PC-9 (cell line): ENCODE measurements at regions not wholly inside any gene's neighbourhood (a gene's known extent, or its start where the extent isn't known, plus 50 kb on each side); places are given as distances from the start of the nearest gene placed in this dataset.
"Not testable (repeated sequence)": the region's sequence is repeated elsewhere in the genome, so short reads cannot be mapped to it uniquely, and the experiment has no call there.

ENCODE experiments used
- BruUV-seq: library from RNA; stranded (reverse); fragments of 400-500 nt; replicated peaks from 2 replicates; lab custom pipeline; 2021; lab: Mats Ljungman, UMichigan
- CTCF ChIA-PET: fragments of 300-600 bp; sonication (Branson Sonifier 250); formaldehyde crosslinking; loops from one replicate; lab custom pipeline; 2022; ENCODE audit warnings: antibody characterized with exemption; lab: Charles Lee
- POLR2A ChIA-PET: fragments of 300-600 bp; sonication (Branson Sonifier 250); formaldehyde crosslinking; loops from one replicate; lab custom pipeline; 2022; ENCODE audit warnings: antibody characterized with exemption; ENCODE audit not compliant: unreplicated experiment; lab: Charles Lee
- DNase-seq, 2 experiments: peaks; one replicate each; pipeline versions ENCODE4 v3.0.0 to v3.0.0-alpha.2; 2015 to 2022; ENCODE audit warnings: mixed read lengths in 1 of 2
- H2AFZ ChIP-seq: fragments of 200-600 bp; sonication (generic); 2 replicates; pipeline ENCODE4 v1.8.1; 2017; ENCODE audit warnings: antibody characterized with exemption
- H3F3A ChIP-seq: fragments of 200-600 bp; sonication (generic); 2 replicates; pipeline ENCODE4 v1.8.1; 2017; ENCODE audit warnings: antibody characterized with exemption, mild to moderate bottlenecking, low read depth; ENCODE audit not compliant: insufficient read depth
- H3K27ac ChIP-seq: fragments of 200-600 bp; sonication (generic); 2 replicates; pipeline ENCODE4 v1.6.1; 2016; ENCODE audit warnings: mixed run types
- H3K27me3 ChIP-seq: fragments of 200-600 bp; sonication (generic); 2 replicates; pipeline ENCODE4 v1.6.1; 2016; ENCODE audit warnings: low read depth, mixed run types; ENCODE audit not compliant: insufficient read depth
- H3K36me3 ChIP-seq: fragments of 200-600 bp; sonication (generic); 2 replicates; pipeline ENCODE4 v1.6.1; 2016; ENCODE audit warnings: low read depth, mixed run types
- H3K4me1 ChIP-seq: fragments of 200-600 bp; sonication (generic); replicated peaks from 2 replicates; pipeline ENCODE4 v1.6.1; 2016; ENCODE audit warnings: mixed run types; ENCODE audit not compliant: insufficient read depth
- H3K4me2 ChIP-seq: fragments of 200-600 bp; sonication (generic); 2 replicates; pipeline ENCODE4 v1.6.1; 2017; ENCODE audit warnings: mixed run types
- H3K4me3 ChIP-seq: fragments of 200-600 bp; sonication (generic); 2 replicates; pipeline ENCODE4 v1.6.1; 2016; ENCODE audit warnings: mixed run types
- H3K79me2 ChIP-seq: fragments of 200-600 bp; sonication (generic); 2 replicates; pipeline ENCODE4 v1.6.1; 2017; ENCODE audit warnings: low read depth, mixed run types
- H3K9me2 ChIP-seq: fragments of 200-600 bp; sonication (generic); 2 replicates; pipeline ENCODE4 v1.8.1; 2017; ENCODE audit warnings: mild to moderate bottlenecking; ENCODE audit not compliant: insufficient read depth
- H3K9me3 ChIP-seq: fragments of 200-600 bp; sonication (generic); 2 replicates; pipeline ENCODE4 v1.8.1; 2016; ENCODE audit warnings: low read depth; ENCODE audit not compliant: insufficient read depth
- H4K20me1 ChIP-seq: fragments of 200-600 bp; sonication (generic); 2 replicates; pipeline ENCODE4 v1.8.1; 2017; ENCODE audit not compliant: insufficient read depth
- CTCF ChIP-seq: fragments of 200-600 bp; sonication (generic); conservative IDR thresholded peaks from 2 replicates; pipeline ENCODE4 v1.6.1; 2017; ENCODE audit warnings: mixed run types, antibody characterized with exemption, mild to moderate bottlenecking, moderate library complexity
- EZH2 ChIP-seq: fragments of 200-600 bp; sonication (generic); IDR thresholded peaks from 2 replicates; pipeline ENCODE4 v1.8.0; 2017; ENCODE audit warnings: antibody characterized with exemption, low read depth
- intact Hi-C: fragments of 100-400 bp; cut with micrococcal nuclease; formaldehyde crosslinking; loops from one replicate; pipeline ENCODE4 v1.10.0; 2022; ENCODE audit not compliant: unreplicated experiment

DNA sequence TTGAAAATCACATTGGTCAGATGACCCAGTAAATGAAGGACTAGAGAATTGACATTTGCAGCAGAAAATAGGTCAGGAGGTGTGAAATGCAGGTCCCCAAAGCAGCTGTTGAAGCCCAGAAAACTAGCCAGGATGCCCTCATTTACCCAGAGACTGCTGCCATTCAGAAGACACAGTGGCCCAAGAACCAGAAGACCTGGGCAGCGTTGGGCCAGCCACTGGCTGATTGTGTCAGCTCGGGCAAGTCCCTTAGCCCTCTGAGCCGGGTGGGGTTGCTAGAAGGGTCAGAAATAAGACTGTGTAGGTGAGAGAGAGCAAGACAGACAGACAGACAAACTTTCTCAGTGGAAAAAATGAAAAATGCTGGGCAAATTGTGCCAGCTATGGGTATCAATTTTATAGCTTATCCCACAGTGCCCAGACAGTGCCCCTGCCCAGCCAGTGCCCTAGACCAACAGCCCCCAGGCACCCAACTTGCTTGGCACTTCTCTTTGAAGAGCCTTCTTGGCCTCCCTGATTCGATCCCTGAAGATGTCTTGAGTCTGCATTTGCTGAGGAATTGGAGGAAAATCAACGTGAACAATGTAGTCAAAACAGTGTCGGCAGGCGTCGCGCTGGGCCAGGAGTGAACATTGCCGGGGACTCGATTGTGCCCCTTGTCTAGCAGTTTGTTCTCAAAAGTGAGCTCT, 198.3 kb downstream of the MN1 start:
- CTCF ChIA-PET = no interaction called here
- no peak for DNase-seq
- Histone ChIP-seq H3K9me3 (no peaks in the 10 kb centered on the region), H3K79me2 (no peaks in the 10 kb centered on the region), H4K20me1 (no peaks in the 10 kb centered on the region), H3K4me3 (no peak overlapping the region), H3K27me3 (no peaks in the 10 kb centered on the region), H3K36me3 (no peaks in the 10 kb centered on the region), H3K4me1 (no peaks in the 10 kb centered on the region), H3F3A (no peaks in the 10 kb centered on the region), H3K9me2 (no peaks in the 10 kb centered on the region), H3K27ac (no peak overlapping the region), H2AFZ (no peak overlapping the region), H3K4me2 (no peak overlapping the region)
- BruUV-seq = no TSS peak
- POLR2A ChIA-PET = no interaction called here
- TF ChIP-seq EZH2 = no peak
- no peak for TF ChIP-seq CTCF
- intact Hi-C loops = no loop called here

DNA sequence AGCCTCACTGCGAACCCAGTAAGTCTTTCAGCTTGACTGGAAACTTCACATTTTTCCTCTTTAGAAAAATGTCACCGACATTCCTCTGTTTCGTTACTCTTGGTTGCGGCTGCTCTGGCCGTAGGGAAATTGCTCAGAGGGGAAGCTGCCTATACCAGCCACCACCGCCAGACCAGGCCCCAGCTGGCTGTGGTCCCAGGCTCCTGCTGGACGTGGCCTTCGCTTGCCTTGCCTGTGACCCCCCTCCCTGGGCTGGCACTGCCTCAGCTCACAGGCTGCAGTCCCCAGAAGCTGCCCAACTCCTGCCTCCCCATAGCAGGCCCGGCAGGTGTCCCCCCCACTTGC, 197.8 kb downstream of the MN1 start:
- Histone ChIP-seq H3K4me3 (no peak overlapping the region), H3K4me1 (no peaks in the 10 kb centered on the region), H3K27me3 (no peaks in the 10 kb centered on the region), H3K9me2 (no peaks in the 10 kb centered on the region), H3K9me3 (no peaks in the 10 kb centered on the region), H3K36me3 (no peaks in the 10 kb centered on the region), H4K20me1 (no peaks in the 10 kb centered on the region), H3K4me2 (no peak overlapping the region), H3F3A (no peaks in the 10 kb centered on the region), H3K27ac (no peak overlapping the region), H2AFZ (no peak overlapping the region), H3K79me2 (no peaks in the 10 kb centered on the region)
- BruUV-seq = no TSS peak
- intact Hi-C loops = no loop called here
- no peak for DNase-seq
- TF ChIP-seq CTCF (no peak), EZH2 (no peak)
- ChIA-PET POLR2A (no interaction called here), CTCF (no interaction called here)

DNA sequence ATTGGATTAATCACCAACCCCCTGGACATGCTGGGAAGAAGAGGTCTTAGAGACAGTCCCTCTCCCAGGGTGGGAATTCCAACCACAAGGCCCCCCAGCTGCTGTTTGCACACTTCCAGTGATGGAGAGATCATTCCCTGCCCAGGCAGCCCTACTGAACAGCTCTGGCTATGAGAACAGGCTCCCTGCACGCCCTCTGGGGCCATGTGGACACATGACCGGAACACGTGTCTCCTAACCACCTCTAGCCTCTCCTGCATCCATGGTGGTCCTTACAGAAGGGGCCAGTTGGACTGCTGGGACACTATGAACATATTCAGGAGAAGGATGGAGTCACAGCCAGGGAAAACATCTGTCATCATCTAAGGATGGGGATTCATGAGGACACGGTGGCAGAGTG, 196.2 kb downstream of the MN1 start:
- CTCF ChIA-PET = no interaction called here
- BruUV-seq = no TSS peak

DNA sequence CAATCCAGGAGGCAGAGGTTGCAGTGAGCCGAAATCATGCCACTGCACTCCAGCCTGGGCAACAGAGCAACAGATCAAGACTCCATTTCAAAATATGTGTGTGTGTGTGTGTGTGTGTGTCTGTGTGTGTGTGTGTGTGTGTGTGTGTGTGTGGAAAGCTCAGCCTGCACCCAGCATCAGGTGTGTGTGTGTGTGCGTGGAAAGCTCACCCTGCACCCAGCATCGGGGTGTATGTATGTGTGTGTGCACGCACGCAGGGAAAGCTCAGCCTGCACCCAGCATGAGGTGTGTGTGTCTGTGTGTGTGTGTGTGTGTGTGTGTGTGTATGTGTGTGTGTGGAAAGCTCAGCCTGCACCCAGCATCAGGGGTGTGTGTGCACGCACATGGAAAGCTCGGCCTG, 193.8 kb downstream of the MN1 start:
- POLR2A ChIA-PET, H3K36me3 ChIP-seq, H3K4me2 ChIP-seq, H3K9me2 ChIP-seq, H3K27ac ChIP-seq, CTCF ChIA-PET, H3F3A ChIP-seq, H4K20me1 ChIP-seq, BruUV-seq, H2AFZ ChIP-seq, H3K9me3 ChIP-seq, intact Hi-C loops, H3K27me3 ChIP-seq, H3K79me2 ChIP-seq, DNase-seq, H3K4me3 ChIP-seq, H3K4me1 ChIP-seq: not testable (repeated sequence)

More for the DNA sequence above, 196.2 kb downstream of the MN1 start:
- no peak for TF ChIP-seq EZH2
- no peak for TF ChIP-seq CTCF
- no peaks in the 10 kb centered on the region for H3K79me2 ChIP-seq
- no peak overlapping the region for H2AFZ ChIP-seq
- no peaks in the 10 kb centered on the region for H4K20me1 ChIP-seq
- H3K4me2 ChIP-seq = no peak overlapping the region
- H3K27me3 ChIP-seq = no peaks in the 10 kb centered on the region
- H3K4me1 ChIP-seq = no peaks in the 10 kb centered on the region
- H3F3A ChIP-seq = no peaks in the 10 kb centered on the region
- H3K36me3 ChIP-seq = no peaks in the 10 kb centered on the region
- H3K4me3 ChIP-seq = no peak overlapping the region
- intact Hi-C loops = no loop called here
- POLR2A ChIA-PET = no interaction called here
- no peak for DNase-seq
- no peak overlapping the region for H3K27ac ChIP-seq
- no peaks in the 10 kb centered on the region for H3K9me2 ChIP-seq
- no peaks in the 10 kb centered on the region for H3K9me3 ChIP-seq
